ENCODE measurements at regions not wholly inside any gene's neighbourhood (a gene's known extent, or its start where the extent isn't known, plus 50 kb on each side); places are given as distances from the start of the nearest gene placed in this dataset.

- Histone ChIP-seq H3K4me3 (no peak overlapping the region), H3K9me3 (no peaks in the 10 kb centered on the region), H3K4me1 (no peaks in the 10 kb centered on the region), H3K36me3 (no peaks in the 10 kb centered on the region), H3K27me3 (peaks cover 0 to 30% (median 15%) of the 10 kb centered on the region in 7 donors), H3K27ac (no peak overlapping the region)
- DNase-seq = no peak
- intact Hi-C loops (cut with DNase I) = loop anchor here in 1 of 10 donors (10.0 kb wide), 1 partner anchor 159 kb away; no protein-coding TSS in a partner anchor
- WGBS, 2 donors = 67 to 70% methylated on average over 7 of the region's 7 CpGs
- TF ChIP-seq CTCF (IDR thresholded peaks at IDR 0.05) = no peak
- no peak for ATAC-seq
These were observed 331.4 kb upstream of the SHH start for GRCh38 chr7:156143683-156144082.

GRCh38 chr7:156143158-156143557, 330.9 kb upstream of the SHH start:
- ATAC-seq = no peak
- H3K27me3 ChIP-seq = peaks cover 0 to 33% (median 17%) of the 10 kb centered on the region in 7 donors

GRCh38 chr7:156141941-156142340, 329.7 kb upstream of the SHH start:
- Histone ChIP-seq H3K27me3 (peaks cover 0 to 37% (median 20%) of the 10 kb centered on the region in 7 donors), H3K4me3 (no peak overlapping the region), H3K9me3 (peaks cover 0 to 2% (median 0%) of the 10 kb centered on the region in 11 donors), H3K27ac (no peak overlapping the region), H3K36me3 (no peaks in the 10 kb centered on the region), H3K4me1 (no peaks in the 10 kb centered on the region)
- intact Hi-C loops (cut with DNase I) = loop anchor here in 1 of 10 donors (10.0 kb wide), 1 partner anchor 157 kb away; no protein-coding TSS in a partner anchor
- 73 to 77% methylated on average over 7 of the region's 7 CpGs for WGBS, 2 donors
- DNase-seq (no peak), ATAC-seq (no peak)
- no peak for TF ChIP-seq CTCF (IDR thresholded peaks at IDR 0.05)

More at GRCh38 chr7:156143158-156143557, 330.9 kb upstream of the SHH start:
- Histone ChIP-seq H3K4me3 (no peak overlapping the region), H3K36me3 (no peaks in the 10 kb centered on the region), H3K9me3 (no peaks in the 10 kb centered on the region), H3K27ac (no peak overlapping the region), H3K4me1 (no peaks in the 10 kb centered on the region)
- intact Hi-C loops (cut with DNase I) = loop anchor here in 1 of 10 donors (10.0 kb wide), 1 partner anchor 158 kb away; no protein-coding TSS in a partner anchor
- TF ChIP-seq CTCF (IDR thresholded peaks at IDR 0.05) = no peak
- WGBS, 2 donors = 90% methylated on average over 25 of the region's 25 CpGs
- DNase-seq = no peak

GRCh38 chr7:156140896-156141295, 328.6 kb upstream of the SHH start:
- H3K27ac ChIP-seq = no peak overlapping the region
- H3K4me3 ChIP-seq = no peak overlapping the region
- peaks cover 0 to 37% (median 16%) of the 10 kb centered on the region in 7 donors for H3K27me3 ChIP-seq
- peaks cover 0 to 7% (median 0%) of the 10 kb centered on the region in 11 donors for H3K9me3 ChIP-seq
- H3K4me1 ChIP-seq = no peaks in the 10 kb centered on the region
- no peaks in the 10 kb centered on the region for H3K36me3 ChIP-seq
- ATAC-seq (no peak), DNase-seq (no peak)
- intact Hi-C loops (cut with DNase I) = loop anchor here in 1 of 10 donors (10.0 kb wide), 1 partner anchor 156 kb away; no protein-coding TSS in a partner anchor
- WGBS, 2 donors = 72 to 76% methylated on average over 6 of the region's 6 CpGs
- TF ChIP-seq CTCF (IDR thresholded peaks at IDR 0.05) = no peak

Data from heart right ventricle (tissue), 16 donors.